ENCODE measurements at regions not wholly inside any gene's neighbourhood (a gene's known extent, or its start where the extent isn't known, plus 50 kb on each side); places are given as distances from the start of the nearest gene placed in this dataset.

DNA sequence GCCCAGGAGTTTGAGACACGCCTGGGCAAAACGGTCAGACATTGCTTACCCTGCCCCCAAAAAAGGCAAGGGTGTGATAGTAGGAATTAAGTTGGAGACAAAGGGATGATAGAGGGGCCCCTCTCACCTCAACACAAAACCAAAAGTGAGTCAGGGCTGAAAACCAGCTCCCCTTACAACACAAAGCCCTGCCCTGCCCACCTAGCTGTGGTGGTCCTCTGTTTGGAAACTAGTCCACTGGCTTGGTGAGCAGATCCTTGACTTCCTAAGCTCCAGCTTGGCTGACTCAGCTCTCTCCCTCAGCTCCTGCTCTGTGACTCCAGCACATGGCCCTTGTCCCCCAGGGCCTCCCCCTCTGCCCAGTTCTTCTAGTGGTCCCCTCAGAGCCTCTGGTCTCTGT, 603.8 kb downstream of the PTPRC start:
- TF ChIP-seq, protein P1, sequence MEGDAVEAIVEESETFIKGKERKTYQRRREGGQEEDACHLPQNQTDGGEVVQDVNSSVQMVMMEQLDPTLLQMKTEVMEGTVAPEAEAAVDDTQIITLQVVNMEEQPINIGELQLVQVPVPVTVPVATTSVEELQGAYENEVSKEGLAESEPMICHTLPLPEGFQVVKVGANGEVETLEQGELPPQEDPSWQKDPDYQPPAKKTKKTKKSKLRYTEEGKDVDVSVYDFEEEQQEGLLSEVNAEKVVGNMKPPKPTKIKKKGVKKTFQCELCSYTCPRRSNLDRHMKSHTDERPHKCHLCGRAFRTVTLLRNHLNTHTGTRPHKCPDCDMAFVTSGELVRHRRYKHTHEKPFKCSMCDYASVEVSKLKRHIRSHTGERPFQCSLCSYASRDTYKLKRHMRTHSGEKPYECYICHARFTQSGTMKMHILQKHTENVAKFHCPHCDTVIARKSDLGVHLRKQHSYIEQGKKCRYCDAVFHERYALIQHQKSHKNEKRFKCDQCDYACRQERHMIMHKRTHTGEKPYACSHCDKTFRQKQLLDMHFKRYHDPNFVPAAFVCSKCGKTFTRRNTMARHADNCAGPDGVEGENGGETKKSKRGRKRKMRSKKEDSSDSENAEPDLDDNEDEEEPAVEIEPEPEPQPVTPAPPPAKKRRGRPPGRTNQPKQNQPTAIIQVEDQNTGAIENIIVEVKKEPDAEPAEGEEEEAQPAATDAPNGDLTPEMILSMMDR (IDR thresholded peaks at IDR 0.05) = no peak
- TF ChIP-seq POLR2A (IDR thresholded peaks at IDR 0.05) = no peak

Data from thyroid gland (tissue), 4 donors.